HFFc6 (cell line): ENCODE measurements at regions not wholly inside any gene's neighbourhood (a gene's known extent, or its start where the extent isn't known, plus 50 kb on each side); places are given as distances from the start of the nearest gene placed in this dataset.
A peak's percentile ranks its signal among the peaks of the same experiment; 100 is the strongest.

Experiments
- DNase-seq: peaks from one replicate; pipeline ENCODE4 v3.0.0-alpha.2; 2018
- H3K27ac Mint-ChIP-seq: 2 replicates; pipeline ENCODE4 v1.8.0; 2020; ENCODE audit warnings: mild to moderate bottlenecking, mixed read lengths
- H3K27me3 Mint-ChIP-seq: 2 replicates; pipeline ENCODE4 v1.8.0; 2021; ENCODE audit warnings: mild to moderate bottlenecking, moderate library complexity, mixed read lengths; ENCODE audit not compliant: insufficient read depth
- H3K36me3 Mint-ChIP-seq: 2 replicates; pipeline ENCODE4 v1.8.0; 2021; ENCODE audit warnings: low read depth, mixed read lengths
- H3K4me1 Mint-ChIP-seq: 2 replicates; pipeline ENCODE4 v1.8.0; 2020; ENCODE audit warnings: low read depth, mixed read lengths
- H3K4me3 Mint-ChIP-seq: 2 replicates; pipeline ENCODE4 v1.8.0; 2020; ENCODE audit warnings: mild to moderate bottlenecking, moderate library complexity, mixed read lengths
- H3K9me3 Mint-ChIP-seq: 2 replicates; pipeline ENCODE4 v1.8.0; 2020; ENCODE audit warnings: mild to moderate bottlenecking, mixed read lengths
- TF ChIP-seq, protein P1 (sequence below): fragments of 200-600 bp; sonication (generic); IDR thresholded peaks from 2 replicates; pipeline ENCODE4 v1.5.0; 2021; ENCODE audit warnings: antibody characterized with exemption, mild to moderate bottlenecking

DNA sequence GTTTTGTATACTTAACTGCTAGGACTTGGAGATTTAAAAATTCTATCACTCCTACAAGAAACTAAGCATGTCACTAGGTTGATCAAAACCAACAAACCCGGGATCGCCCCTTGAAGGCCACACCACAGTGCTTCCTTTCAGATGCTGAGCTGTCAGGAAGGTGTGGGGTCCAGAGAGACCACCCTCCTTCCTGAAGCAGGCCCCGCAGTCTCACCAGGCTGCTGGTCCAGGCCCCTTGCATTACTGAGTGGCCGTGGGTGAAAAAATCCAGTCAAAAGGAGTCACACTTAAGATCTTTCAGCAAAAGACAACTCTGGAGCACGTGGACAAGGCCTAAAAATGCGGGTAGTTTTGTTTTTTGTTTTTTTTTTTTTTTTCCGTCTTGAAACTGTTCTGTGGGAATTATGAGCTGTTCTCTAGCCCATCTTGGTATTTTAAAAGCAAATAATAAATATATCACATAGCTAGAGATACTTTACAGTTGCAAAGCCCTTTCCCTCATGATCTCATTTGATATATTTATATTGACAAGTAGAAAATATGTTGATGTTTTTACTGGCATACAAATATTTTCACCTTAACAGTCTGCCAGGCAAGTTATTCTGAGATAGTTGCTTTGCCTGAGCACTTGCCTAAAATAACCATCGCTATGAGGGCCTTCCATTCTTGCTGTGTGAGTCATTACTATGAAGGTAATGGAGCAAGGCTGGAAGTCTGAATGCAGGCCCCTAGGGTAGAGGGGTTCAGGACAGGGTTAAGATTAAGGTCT is 73.1 kb upstream of the EDEM3 start:
- TF ChIP-seq, protein P1, sequence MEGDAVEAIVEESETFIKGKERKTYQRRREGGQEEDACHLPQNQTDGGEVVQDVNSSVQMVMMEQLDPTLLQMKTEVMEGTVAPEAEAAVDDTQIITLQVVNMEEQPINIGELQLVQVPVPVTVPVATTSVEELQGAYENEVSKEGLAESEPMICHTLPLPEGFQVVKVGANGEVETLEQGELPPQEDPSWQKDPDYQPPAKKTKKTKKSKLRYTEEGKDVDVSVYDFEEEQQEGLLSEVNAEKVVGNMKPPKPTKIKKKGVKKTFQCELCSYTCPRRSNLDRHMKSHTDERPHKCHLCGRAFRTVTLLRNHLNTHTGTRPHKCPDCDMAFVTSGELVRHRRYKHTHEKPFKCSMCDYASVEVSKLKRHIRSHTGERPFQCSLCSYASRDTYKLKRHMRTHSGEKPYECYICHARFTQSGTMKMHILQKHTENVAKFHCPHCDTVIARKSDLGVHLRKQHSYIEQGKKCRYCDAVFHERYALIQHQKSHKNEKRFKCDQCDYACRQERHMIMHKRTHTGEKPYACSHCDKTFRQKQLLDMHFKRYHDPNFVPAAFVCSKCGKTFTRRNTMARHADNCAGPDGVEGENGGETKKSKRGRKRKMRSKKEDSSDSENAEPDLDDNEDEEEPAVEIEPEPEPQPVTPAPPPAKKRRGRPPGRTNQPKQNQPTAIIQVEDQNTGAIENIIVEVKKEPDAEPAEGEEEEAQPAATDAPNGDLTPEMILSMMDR, result no peak
- no peaks in the 10 kb centered on the region for H3K9me3 Mint-ChIP-seq
- H3K36me3 Mint-ChIP-seq, result peaks cover 5% of the 10 kb centered on the region; the same call in 1 of the 2 replicates
- H3K4me3 Mint-ChIP-seq, result peak overlapping the region; percentile 60
- H3K27ac Mint-ChIP-seq, result peak overlapping the region; percentile 84
- peaks cover 40% of the 10 kb centered on the region for H3K4me1 Mint-ChIP-seq
- H3K27me3 Mint-ChIP-seq, result peaks cover 3% of the 10 kb centered on the region
- DNase-seq, result peak; percentile 59

- Mint-ChIP-seq H3K27ac (no peak overlapping the region), H3K4me1 (peaks cover 43% of the 10 kb centered on the region), H3K9me3 (no peaks in the 10 kb centered on the region), H3K36me3 (peaks cover 5% of the 10 kb centered on the region), H3K27me3 (peaks cover 3% of the 10 kb centered on the region), H3K4me3 (no peak overlapping the region)
- TF ChIP-seq, protein P1, result no peak
- DNase-seq, result no peak
Observed at GRCh38 chr1:184826001-184826400, 71.3 kb upstream of the EDEM3 start.

DNA sequence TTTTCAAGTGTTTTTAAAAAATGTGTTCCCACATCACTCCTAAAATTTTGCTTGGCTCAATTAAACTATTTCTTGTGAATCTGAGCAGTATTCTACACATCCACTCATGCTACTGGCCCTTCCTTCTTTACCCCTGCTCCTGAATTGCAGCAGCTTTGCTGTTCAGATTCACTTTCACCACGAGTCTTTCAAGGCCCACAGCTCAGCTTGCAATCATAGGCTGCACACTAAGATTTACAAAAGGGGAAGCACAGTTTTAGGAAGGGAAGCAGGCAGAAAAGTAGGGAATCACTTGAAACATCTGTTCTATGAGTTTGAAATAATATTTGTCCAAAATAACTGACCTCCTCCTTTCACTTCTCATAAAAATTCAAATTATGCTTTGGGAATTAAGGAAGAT is 70.9 kb upstream of the EDEM3 start:
- TF ChIP-seq, protein P1, result no peak
- H3K27ac Mint-ChIP-seq, result no peak overlapping the region
- H3K36me3 Mint-ChIP-seq, result peaks cover 5% of the 10 kb centered on the region
- H3K27me3 Mint-ChIP-seq, result peaks cover 3% of the 10 kb centered on the region
- DNase-seq, result no peak
- no peaks in the 10 kb centered on the region for H3K9me3 Mint-ChIP-seq
- H3K4me3 Mint-ChIP-seq, result no peak overlapping the region
- peaks cover 47% of the 10 kb centered on the region for H3K4me1 Mint-ChIP-seq

DNA sequence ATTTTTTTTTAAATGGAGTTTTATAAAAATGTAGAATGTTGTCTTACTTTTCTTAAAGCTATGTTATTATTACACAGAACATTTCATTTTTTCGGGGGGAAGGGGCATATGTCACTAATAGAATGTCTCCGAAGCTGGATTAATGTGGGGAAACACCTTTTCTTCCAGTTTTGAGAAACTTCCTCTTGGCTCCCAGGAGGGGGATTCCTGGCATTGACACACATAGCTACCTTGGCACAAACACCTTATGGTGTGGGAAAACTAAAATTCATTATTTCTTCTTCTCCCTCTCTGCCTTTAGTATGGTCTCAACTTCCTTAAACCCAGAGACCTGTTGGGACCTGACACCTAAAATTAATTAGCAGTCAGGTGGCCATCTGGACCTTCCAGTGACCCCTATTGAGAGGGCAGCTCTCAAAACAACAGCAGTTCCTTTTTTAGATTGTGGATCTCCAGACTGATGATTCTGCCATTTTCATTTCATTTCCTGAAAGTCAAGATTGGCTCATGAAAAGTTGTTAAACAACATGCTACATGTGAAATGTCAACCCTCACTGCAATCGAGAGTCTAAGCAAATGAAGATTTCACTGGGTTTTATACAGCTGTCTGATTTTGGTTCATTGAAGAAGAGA is 70.1 kb upstream of the EDEM3 start:
- TF ChIP-seq, protein P1, result no peak
- H3K27me3 Mint-ChIP-seq, result peaks cover 3% of the 10 kb centered on the region
- H3K27ac Mint-ChIP-seq, result no peak overlapping the region
- no peak for DNase-seq
- H3K36me3 Mint-ChIP-seq, result peaks cover 5% of the 10 kb centered on the region
- H3K4me3 Mint-ChIP-seq, result no peak overlapping the region
- H3K9me3 Mint-ChIP-seq, result no peaks in the 10 kb centered on the region
- H3K4me1 Mint-ChIP-seq, result peaks cover 47% of the 10 kb centered on the region

DNA sequence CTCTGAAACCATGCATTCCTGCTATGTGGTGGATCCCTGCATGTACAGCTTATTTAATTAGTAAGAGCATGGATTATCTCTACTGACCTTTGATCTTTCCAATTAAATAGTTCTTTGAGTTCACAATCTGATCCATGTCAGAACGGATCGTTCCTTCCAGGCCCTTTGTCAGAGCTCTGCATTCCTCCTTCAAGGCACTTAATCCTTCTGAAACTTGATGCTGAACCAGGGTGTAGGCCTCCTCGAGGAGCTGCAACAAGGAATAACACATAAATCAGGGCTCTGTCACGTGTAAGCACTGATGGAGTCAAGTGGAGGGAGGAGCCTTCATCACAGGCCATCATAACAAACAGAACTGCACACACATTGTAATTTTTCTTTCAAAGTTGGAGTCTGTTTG is 68.4 kb upstream of the EDEM3 start:
- no peak for DNase-seq

More for the DNA sequence above, 68.4 kb upstream of the EDEM3 start:
- H3K4me3 Mint-ChIP-seq, result no peak overlapping the region
- H3K36me3 Mint-ChIP-seq, result peaks cover 9% of the 10 kb centered on the region
- H3K9me3 Mint-ChIP-seq, result no peaks in the 10 kb centered on the region
- H3K27me3 Mint-ChIP-seq, result peaks cover 3% of the 10 kb centered on the region
- H3K27ac Mint-ChIP-seq, result no peak overlapping the region
- peaks cover 34% of the 10 kb centered on the region for H3K4me1 Mint-ChIP-seq
- TF ChIP-seq, protein P1, result no peak
